IPS DF 6.9 (cell line): ENCODE measurements at regions not wholly inside any gene's neighbourhood (a gene's known extent, or its start where the extent isn't known, plus 50 kb on each side); places are given as distances from the start of the nearest gene placed in this dataset.

Experiments
- DNase-seq: peaks from one replicate; pipeline ENCODE4 v3.0.0-alpha.2; 2013; ENCODE audit warnings: low read depth, low spot score
- H3K27ac ChIP-seq: one replicate; pipeline ENCODE4 v1.5.1; 2013; ENCODE audit warnings: low read length, control low read depth
- H3K27me3 ChIP-seq: 2 replicates; pipeline ENCODE4 v1.6.1; 2013; ENCODE audit warnings: mild to moderate bottlenecking, low read length; ENCODE audit not compliant: control insufficient read depth, insufficient read depth
- H3K36me3 ChIP-seq: 2 replicates; pipeline ENCODE4 v1.6.1; 2013; ENCODE audit warnings: low read length; ENCODE audit not compliant: control insufficient read depth, insufficient read depth
- H3K4me1 ChIP-seq: 2 replicates; pipeline ENCODE4 v1.6.1; 2013; ENCODE audit warnings: low read length; ENCODE audit not compliant: control insufficient read depth, insufficient read depth
- H3K4me3 ChIP-seq: 2 replicates; pipeline ENCODE4 v1.5.1; 2013; ENCODE audit warnings: mild to moderate bottlenecking, low read length
- H3K9me3 ChIP-seq: 2 replicates; pipeline ENCODE4 v1.6.1; 2013; ENCODE audit warnings: low read length, inconsistent platforms; ENCODE audit not compliant: control insufficient read depth, insufficient read depth
- WGBS: extraction: QIAGEN DNeasy Blood & Tissue Kit; methylation state at CpG from one replicate; pipeline ENCODE4 v1.1.7; 2013; ENCODE audit warnings: mixed read lengths, missing lambda C conversion rate; ENCODE audit not compliant: insufficient read length, insufficient coverage; 5-methylcytosine and 5-hydroxymethylcytosine counted together

DNA sequence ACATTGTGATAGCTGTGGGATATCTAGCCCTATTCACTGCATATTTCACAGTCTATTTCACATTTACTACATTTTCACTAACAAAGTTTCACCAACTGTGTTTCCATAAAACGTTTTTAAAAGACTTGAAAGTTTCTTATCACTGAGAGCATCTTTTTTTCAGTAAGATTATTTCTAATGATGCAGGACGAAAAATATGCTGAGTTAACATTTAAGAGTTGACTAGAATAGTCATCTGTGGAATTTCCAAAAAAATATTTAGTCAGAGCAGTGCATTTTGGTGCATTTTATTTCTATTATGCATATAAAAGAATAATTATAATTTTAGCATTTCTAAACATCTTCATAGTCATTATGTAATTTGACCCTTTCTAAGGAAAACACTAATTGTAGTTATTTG, 143.8 kb upstream of the CLEC14A start:
- Histone ChIP-seq H3K27me3 (no peaks in the 10 kb centered on the region), H3K4me3 (no peak overlapping the region), H3K9me3 (no peaks in the 10 kb centered on the region), H3K4me1 (no peaks in the 10 kb centered on the region), H3K27ac (no peak overlapping the region), H3K36me3 (no peaks in the 10 kb centered on the region)
- DNase-seq = no peak
- WGBS = no CpG with 5 or more reads among the region's 2 CpGs

DNA sequence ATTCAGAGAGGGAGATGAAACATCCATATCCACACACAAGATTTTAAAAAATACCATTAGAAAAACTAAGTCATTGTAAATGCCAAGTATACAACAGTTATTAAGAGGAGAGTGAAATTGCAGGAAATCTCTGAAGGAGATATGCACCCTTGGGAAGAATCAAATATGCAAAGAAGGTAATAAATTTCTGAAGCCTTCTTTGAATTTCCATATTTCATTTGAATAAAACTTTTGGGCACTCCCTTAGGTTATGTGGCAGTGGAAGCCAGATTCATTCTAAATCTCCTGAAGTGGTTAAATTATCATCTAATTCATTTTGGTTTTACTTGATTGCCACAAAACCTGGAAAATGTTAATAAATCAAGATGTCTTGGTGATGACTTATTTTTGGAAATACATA, 138.9 kb upstream of the CLEC14A start:
- H3K27me3 ChIP-seq = no peaks in the 10 kb centered on the region
- no peaks in the 10 kb centered on the region for H3K4me1 ChIP-seq
- H3K4me3 ChIP-seq = no peak overlapping the region
- no peak for DNase-seq
- H3K27ac ChIP-seq = no peak overlapping the region
- H3K9me3 ChIP-seq = no peaks in the 10 kb centered on the region
- H3K36me3 ChIP-seq = no peaks in the 10 kb centered on the region

DNA sequence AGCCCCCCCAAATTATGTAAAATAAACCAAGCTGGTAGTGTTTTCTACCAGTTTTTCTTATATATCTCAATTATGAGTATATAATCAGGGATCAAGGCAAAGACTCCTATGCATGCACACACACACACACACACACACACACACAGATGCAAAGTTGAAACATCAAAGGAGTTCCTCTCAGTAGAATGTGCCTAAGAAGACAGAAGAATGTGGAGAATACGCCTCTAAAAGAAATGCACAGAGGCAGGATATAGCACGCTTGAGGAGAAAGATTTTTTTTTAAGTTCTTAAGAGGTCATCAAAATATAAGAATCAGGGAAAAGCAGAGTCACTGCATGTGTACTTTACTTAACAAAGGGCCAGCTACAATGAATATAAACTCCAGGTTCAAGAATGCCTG, 138.2 kb upstream of the CLEC14A start:
- Histone ChIP-seq H3K4me3 (no peak overlapping the region), H3K9me3 (no peaks in the 10 kb centered on the region), H3K27me3 (no peaks in the 10 kb centered on the region), H3K27ac (no peak overlapping the region), H3K4me1 (no peaks in the 10 kb centered on the region), H3K36me3 (no peaks in the 10 kb centered on the region)
- no peak for DNase-seq
- WGBS = no CpG with 5 or more reads among the region's 2 CpGs

DNA sequence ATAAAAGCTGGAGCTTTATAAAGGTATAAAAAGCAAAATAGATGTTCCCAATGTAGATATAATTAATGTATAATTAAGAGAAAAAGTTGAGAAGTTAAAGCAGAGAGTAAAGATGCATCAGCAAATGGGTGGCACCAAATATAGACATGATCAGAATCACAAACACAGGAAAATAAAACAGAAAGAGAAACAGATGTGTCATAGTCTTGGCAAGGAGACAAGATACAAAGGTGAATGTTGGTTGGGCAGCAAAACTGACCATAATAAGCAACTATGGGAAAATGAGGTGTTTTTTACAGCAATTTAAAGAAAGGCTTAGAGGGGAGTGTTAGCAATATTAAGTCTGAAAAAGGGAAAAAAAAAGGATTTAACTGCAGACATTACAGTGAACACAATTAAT, 135.4 kb upstream of the CLEC14A start:
- Histone ChIP-seq H3K27ac (no peak overlapping the region), H3K4me1 (no peaks in the 10 kb centered on the region), H3K9me3 (no peaks in the 10 kb centered on the region), H3K4me3 (no peak overlapping the region), H3K36me3 (no peaks in the 10 kb centered on the region), H3K27me3 (no peaks in the 10 kb centered on the region)
- no peak for DNase-seq

DNA sequence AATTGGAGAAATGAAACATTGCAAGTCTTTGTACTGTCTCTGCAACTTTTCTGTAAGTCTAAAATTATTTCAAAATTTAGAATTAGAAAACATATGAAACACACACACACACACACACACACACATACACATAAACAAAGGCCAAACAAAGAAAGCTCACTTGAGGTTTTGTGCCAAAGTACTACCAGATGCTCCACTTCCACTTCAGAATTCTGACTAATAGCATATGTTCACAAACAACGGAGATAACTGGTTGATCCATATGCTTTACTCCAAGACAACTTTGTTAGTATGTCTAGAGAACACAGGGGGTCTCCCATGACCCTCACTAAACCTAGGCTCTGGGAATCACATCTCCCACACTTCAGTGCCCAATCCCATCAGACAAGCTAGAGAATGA, 133.8 kb upstream of the CLEC14A start:
- Histone ChIP-seq H3K27me3 (no peaks in the 10 kb centered on the region), H3K4me1 (no peaks in the 10 kb centered on the region), H3K27ac (no peak overlapping the region), H3K4me3 (no peak overlapping the region), H3K9me3 (no peaks in the 10 kb centered on the region), H3K36me3 (no peaks in the 10 kb centered on the region)
- no peak for DNase-seq
- no CpG with 5 or more reads among the region's 1 CpG for WGBS

DNA sequence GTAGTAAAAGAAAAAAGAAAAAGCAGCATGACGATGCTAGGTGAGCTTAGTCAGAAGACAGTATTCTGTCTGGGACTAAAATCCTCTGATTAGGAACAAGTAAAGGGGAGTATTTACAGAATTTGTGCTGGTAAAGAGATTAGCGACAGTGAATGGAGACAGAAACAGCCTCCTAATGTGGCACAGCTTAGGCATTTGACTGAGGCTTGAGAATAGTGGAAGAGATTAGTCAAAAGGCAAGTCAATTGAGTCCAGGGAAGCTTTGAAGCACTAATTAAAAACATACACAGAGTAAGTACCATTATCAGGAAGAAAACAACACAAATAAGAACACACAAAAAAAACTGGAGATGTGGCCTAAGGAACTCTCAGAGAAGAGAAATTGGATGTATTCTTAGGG, 131.9 kb upstream of the CLEC14A start:
- Histone ChIP-seq H3K4me1 (no peaks in the 10 kb centered on the region), H3K9me3 (no peaks in the 10 kb centered on the region), H3K27me3 (no peaks in the 10 kb centered on the region), H3K36me3 (no peaks in the 10 kb centered on the region), H3K27ac (no peak overlapping the region), H3K4me3 (no peak overlapping the region)
- WGBS = no CpG with 5 or more reads among the region's 2 CpGs
- no peak for DNase-seq

DNA sequence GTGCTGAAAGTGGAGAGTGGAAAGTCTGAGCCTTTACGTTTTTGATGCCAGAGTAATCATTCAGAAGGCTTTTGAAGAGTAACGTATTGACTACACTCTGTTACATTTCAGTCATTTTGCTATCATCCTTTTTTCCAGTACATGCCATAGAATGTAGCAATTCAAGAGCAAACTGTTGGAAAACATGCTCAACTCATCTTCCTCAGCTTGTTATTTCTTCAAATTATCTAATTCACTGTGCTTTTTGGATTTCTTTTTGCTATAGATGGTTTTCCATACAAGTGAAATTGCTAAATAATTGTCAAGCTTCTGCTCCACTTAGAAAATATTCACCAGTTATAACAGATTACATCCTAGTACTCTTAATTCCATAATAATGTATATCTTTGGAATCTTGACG, 129.9 kb upstream of the CLEC14A start:
- H3K4me1 ChIP-seq = no peaks in the 10 kb centered on the region
- no CpG with 5 or more reads among the region's 3 CpGs for WGBS
- H3K36me3 ChIP-seq = no peaks in the 10 kb centered on the region
- no peak overlapping the region for H3K27ac ChIP-seq
- DNase-seq = no peak
- H3K4me3 ChIP-seq = no peak overlapping the region
- no peaks in the 10 kb centered on the region for H3K27me3 ChIP-seq
- no peaks in the 10 kb centered on the region for H3K9me3 ChIP-seq

DNA sequence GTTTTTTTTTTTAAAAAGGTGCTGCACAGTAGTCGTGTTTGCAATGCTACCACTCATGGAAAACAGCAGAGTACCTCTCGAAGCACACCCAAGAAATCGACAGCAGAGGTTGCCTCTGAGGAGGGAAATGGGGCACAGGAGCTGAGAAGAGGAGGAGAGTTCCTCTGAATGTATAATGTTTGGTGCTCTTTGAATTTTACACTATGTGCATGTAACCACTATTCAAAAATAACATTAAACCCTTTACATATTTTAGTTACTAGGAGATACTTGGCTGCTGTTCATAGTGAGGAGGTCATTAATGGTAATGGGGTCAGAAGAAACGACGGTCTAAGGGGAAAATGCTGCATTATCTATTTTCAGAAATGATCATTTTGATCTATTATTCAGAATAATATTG, 129.4 kb upstream of the CLEC14A start:
- Histone ChIP-seq H3K4me1 (no peaks in the 10 kb centered on the region), H3K4me3 (no peak overlapping the region), H3K9me3 (no peaks in the 10 kb centered on the region), H3K36me3 (no peaks in the 10 kb centered on the region), H3K27me3 (no peaks in the 10 kb centered on the region), H3K27ac (no peak overlapping the region)
- DNase-seq = no peak
- no CpG with 5 or more reads among the region's 5 CpGs for WGBS

DNA sequence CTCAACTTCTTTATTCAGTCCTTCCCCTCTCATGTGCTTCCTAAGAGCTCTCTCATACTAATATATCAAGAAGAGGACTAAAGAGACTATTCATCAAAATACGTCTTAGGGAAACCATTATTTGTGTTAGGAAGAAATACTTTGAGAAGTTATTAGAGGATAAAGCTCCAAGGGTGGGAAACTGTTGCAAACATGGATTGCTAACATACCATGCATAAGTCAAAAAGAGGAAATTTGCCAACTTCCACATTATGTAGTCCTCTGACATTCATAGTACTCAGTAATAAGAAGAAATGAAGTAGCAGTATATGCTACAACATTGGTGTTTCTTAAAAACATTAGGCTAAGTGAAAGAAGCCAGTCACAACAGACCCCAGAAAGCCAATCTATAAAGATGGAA, 128.8 kb upstream of the CLEC14A start:
- Histone ChIP-seq H3K27me3 (no peaks in the 10 kb centered on the region), H3K9me3 (no peaks in the 10 kb centered on the region), H3K4me1 (no peaks in the 10 kb centered on the region), H3K36me3 (no peaks in the 10 kb centered on the region), H3K27ac (no peak overlapping the region), H3K4me3 (no peak overlapping the region)
- no CpG with 5 or more reads among the region's 1 CpG for WGBS
- no peak for DNase-seq

DNA sequence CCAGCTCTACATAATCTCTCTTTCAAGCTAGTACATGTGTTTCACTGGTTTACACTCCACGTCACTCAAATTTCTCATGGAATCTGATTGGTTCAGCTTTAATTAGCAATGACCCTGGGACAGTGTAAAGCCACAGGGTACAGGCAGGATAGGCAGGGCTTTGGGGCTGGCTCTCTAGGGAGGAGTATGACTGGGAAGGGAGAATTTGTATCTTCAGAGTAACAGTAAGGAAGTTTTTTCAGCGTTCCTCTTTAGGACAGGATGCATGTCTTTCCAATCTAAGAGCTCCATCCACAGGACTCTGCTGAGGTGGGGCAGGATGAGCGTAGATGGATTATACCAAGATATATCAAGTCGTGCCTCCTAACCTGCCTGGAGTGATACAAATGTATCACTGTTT, 112.0 kb upstream of the CLEC14A start:
- H3K27me3 ChIP-seq = no peaks in the 10 kb centered on the region
- H3K27ac ChIP-seq = no peak overlapping the region
- no peaks in the 10 kb centered on the region for H3K36me3 ChIP-seq
- no peaks in the 10 kb centered on the region for H3K9me3 ChIP-seq
- no peak for DNase-seq
- H3K4me1 ChIP-seq = no peaks in the 10 kb centered on the region
- WGBS = no CpG with 5 or more reads among the region's 4 CpGs
- H3K4me3 ChIP-seq = no peak overlapping the region

DNA sequence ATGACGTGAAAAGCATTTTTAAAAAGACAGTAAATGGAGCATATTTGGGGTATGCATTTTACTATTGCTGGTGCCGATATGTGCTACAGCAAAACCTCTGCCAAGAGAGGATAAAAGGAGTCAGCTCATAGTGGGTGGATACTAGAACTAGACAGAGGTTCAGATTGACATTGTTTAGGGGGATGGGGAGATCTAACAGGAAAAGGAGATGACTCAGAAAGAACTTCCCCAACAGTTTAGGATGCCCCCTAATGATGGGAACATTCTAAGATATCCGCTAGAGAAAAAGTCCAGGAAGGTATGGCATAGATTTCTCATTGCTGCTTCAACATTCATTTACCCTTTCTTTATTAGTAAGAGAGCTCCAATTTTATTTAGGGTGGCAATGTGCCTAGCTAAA, 110.5 kb upstream of the CLEC14A start:
- Histone ChIP-seq H3K9me3 (no peaks in the 10 kb centered on the region), H3K36me3 (no peaks in the 10 kb centered on the region), H3K27ac (no peak overlapping the region), H3K4me3 (no peak overlapping the region), H3K4me1 (no peaks in the 10 kb centered on the region), H3K27me3 (no peaks in the 10 kb centered on the region)
- DNase-seq = no peak
- no CpG with 5 or more reads among the region's 3 CpGs for WGBS
